ENCODE measurements at regions not wholly inside any gene's neighbourhood (a gene's known extent, or its start where the extent isn't known, plus 50 kb on each side); places are given as distances from the start of the nearest gene placed in this dataset.

- FAIRE-seq: no peak
- DNase-seq (ENCODE audit: insufficient read length, low spot score): no peak
- TF ChIP-seq CTCF (IDR thresholded peaks at IDR 0.05; ENCODE audit: insufficient read depth, missing control alignments): no peak
Measured at GRCh38 chr2:41701231-41701630, 346.6 kb upstream of the PKDCC start.

- DNase-seq (ENCODE audit: insufficient read length, low spot score): no peak
- FAIRE-seq: no peak
- no peak for TF ChIP-seq CTCF (IDR thresholded peaks at IDR 0.05; ENCODE audit: insufficient read depth, missing control alignments)
Measured at GRCh38 chr2:41703123-41703522, 344.7 kb upstream of the PKDCC start.

- DNase-seq (ENCODE audit: insufficient read length, low spot score) (no peak), FAIRE-seq (no peak)
- no peak for TF ChIP-seq CTCF (IDR thresholded peaks at IDR 0.05; ENCODE audit: insufficient read depth, missing control alignments)
Measured at GRCh38 chr2:41705634-41706033, 342.2 kb upstream of the PKDCC start.

- DNase-seq (ENCODE audit: insufficient read length, low spot score) (no peak), FAIRE-seq (no peak)
- no peak for TF ChIP-seq CTCF (IDR thresholded peaks at IDR 0.05; ENCODE audit: insufficient read depth, missing control alignments)
Measured at GRCh38 chr2:41706286-41706685, 341.5 kb upstream of the PKDCC start.

- TF ChIP-seq CTCF (IDR thresholded peaks at IDR 0.05; ENCODE audit: insufficient read depth, missing control alignments): no peak
- no peak for FAIRE-seq
Measured at GRCh38 chr2:41707790-41708451, 339.9 kb upstream of the PKDCC start.

GRCh38 chr2:41709702-41710599 is 337.9 kb upstream of the PKDCC start:
- TF ChIP-seq CTCF (IDR thresholded peaks at IDR 0.05; ENCODE audit: insufficient read depth, missing control alignments): no peak
- DNase-seq (ENCODE audit: insufficient read length, low spot score) (no peak), FAIRE-seq (no peak)

More at GRCh38 chr2:41707790-41708451, 339.9 kb upstream of the PKDCC start:
- no peak for DNase-seq (ENCODE audit: insufficient read length, low spot score)

- FAIRE-seq (no peak), DNase-seq (ENCODE audit: insufficient read length, low spot score) (no peak)
- TF ChIP-seq CTCF (IDR thresholded peaks at IDR 0.05; ENCODE audit: insufficient read depth, missing control alignments): no peak
Measured at GRCh38 chr2:41710944-41711343, 336.9 kb upstream of the PKDCC start.

All from D721Med (cell line).